Mesendoderm (in vitro differentiated cells): ENCODE measurements at regions not wholly inside any gene's neighbourhood (a gene's known extent, or its start where the extent isn't known, plus 50 kb on each side); places are given as distances from the start of the nearest gene placed in this dataset.

Experiments
- DNase-seq: peaks from one replicate; pipeline ENCODE4 v3.0.0; 2013
- H2AK5ac ChIP-seq: 2 replicates; pipeline ENCODE4 v1.6.1; 2013; ENCODE audit warnings: low read length, inconsistent platforms
- H2BK120ac ChIP-seq: 2 replicates; pipeline ENCODE4 v1.6.1; 2013; ENCODE audit warnings: low read depth, mild to moderate bottlenecking, low read length, moderate library complexity, mixed read lengths
- H2BK15ac ChIP-seq: replicated peaks from 2 replicates; pipeline ENCODE4 v1.6.1; 2013; ENCODE audit warnings: low read depth, mild to moderate bottlenecking, moderate library complexity
- H2BK5ac ChIP-seq: 2 replicates; pipeline ENCODE4 v1.6.1; 2013; ENCODE audit warnings: low read length, inconsistent platforms
- H3K18ac ChIP-seq: 2 replicates; pipeline ENCODE4 v1.6.1; 2013; ENCODE audit warnings: mild to moderate bottlenecking, low read length, mixed read lengths
- H3K23ac ChIP-seq: one replicate; pipeline ENCODE4 v1.6.1; 2013; ENCODE audit warnings: low read length
- H3K27ac ChIP-seq: 2 replicates; pipeline ENCODE4 v1.5.1; 2013; ENCODE audit warnings: low read depth, mild to moderate bottlenecking, inconsistent platforms, low read length, moderate library complexity
- H3K27me3 ChIP-seq: 2 replicates; pipeline ENCODE4 v1.6.1; 2013; ENCODE audit warnings: low read length, control low read depth, mild to moderate bottlenecking, inconsistent platforms; ENCODE audit not compliant: insufficient read depth, poor library complexity
- H3K36me3 ChIP-seq: 2 replicates; pipeline ENCODE4 v1.6.1; 2013; ENCODE audit warnings: low read length, inconsistent platforms; ENCODE audit not compliant: control insufficient read depth, insufficient read depth
- H3K4ac ChIP-seq: one replicate; pipeline ENCODE4 v1.6.1; 2013; ENCODE audit warnings: low read depth, mild to moderate bottlenecking, low read length, moderate library complexity
- H3K4me1 ChIP-seq: 2 replicates; pipeline ENCODE4 v1.6.1; 2013; ENCODE audit warnings: low read depth, low read length, inconsistent platforms; ENCODE audit not compliant: control insufficient read depth
- H3K4me2 ChIP-seq: 2 replicates; pipeline ENCODE4 v1.6.1; 2013; ENCODE audit warnings: low read length
- H3K4me3 ChIP-seq: 2 replicates; pipeline ENCODE4 v1.5.1; 2013; ENCODE audit warnings: mild to moderate bottlenecking, low read length
- H3K56ac ChIP-seq: one replicate; pipeline ENCODE4 v1.6.1; 2013; ENCODE audit warnings: low read length
- H3K79me1 ChIP-seq: 2 replicates; pipeline ENCODE4 v1.6.1; 2013; ENCODE audit warnings: low read length, inconsistent platforms
- H3K79me2 ChIP-seq: 2 replicates; pipeline ENCODE4 v1.6.1; 2013; ENCODE audit warnings: mild to moderate bottlenecking, low read length; ENCODE audit not compliant: control insufficient read depth, insufficient read depth
- H3K9ac ChIP-seq: 2 replicates; pipeline ENCODE4 v1.6.1; 2013; ENCODE audit warnings: low read length, inconsistent platforms
- H4K5ac ChIP-seq: one replicate; pipeline ENCODE4 v1.6.1; 2013; ENCODE audit warnings: low read length
- H4K8ac ChIP-seq: one replicate; pipeline ENCODE4 v1.6.1; 2013; ENCODE audit warnings: low read depth, mild to moderate bottlenecking, control low read depth, low read length, moderate library complexity
- WGBS: extraction: QIAGEN DNeasy Blood & Tissue Kit; methylation state at CpG from one replicate; pipeline ENCODE4 v1.1.7; 2013; ENCODE audit warnings: low lambda C conversion rate, missing lambda C conversion rate; ENCODE audit not compliant: insufficient coverage; ENCODE audit errors: extremely low coverage; 5-methylcytosine and 5-hydroxymethylcytosine counted together

- Histone ChIP-seq H3K4me2 (no peak overlapping the region), H3K36me3 (no peaks in the 10 kb centered on the region), H2BK5ac (no peak overlapping the region), H3K56ac (no peak overlapping the region), H3K79me2 (no peaks in the 10 kb centered on the region), H3K18ac (no peak overlapping the region), H3K27ac (no peak overlapping the region), H2BK120ac (no peak overlapping the region), H2BK15ac (no peak overlapping the region), H3K27me3 (no peaks in the 10 kb centered on the region), H3K4me3 (no peak overlapping the region), H2AK5ac (no peak overlapping the region), H3K4me1 (no peaks in the 10 kb centered on the region), H3K23ac (no peak overlapping the region), H4K5ac (no peak overlapping the region), H3K4ac (no peak overlapping the region), H3K79me1 (no peaks in the 10 kb centered on the region), H4K8ac (no peak overlapping the region), H3K9ac (no peak overlapping the region)
- WGBS, result no CpG with 5 or more reads among the region's 5 CpGs
- no peak for DNase-seq
Observed at GRCh38 chr20:57801581-57801980, 91.8 kb upstream of the PMEPA1 start.

GRCh38 chr20:57800791-57801430 lies 91.1 kb upstream of the PMEPA1 start:
- H3K4me1 ChIP-seq, result no peaks in the 10 kb centered on the region
- no peak overlapping the region for H3K4me2 ChIP-seq
- H4K5ac ChIP-seq, result no peak overlapping the region
- no peak overlapping the region for H3K4me3 ChIP-seq
- WGBS, result no CpG with 5 or more reads among the region's 17 CpGs
- no peak overlapping the region for H3K23ac ChIP-seq
- H3K79me2 ChIP-seq, result no peaks in the 10 kb centered on the region
- no peak overlapping the region for H3K9ac ChIP-seq
- no peak overlapping the region for H3K18ac ChIP-seq
- H4K8ac ChIP-seq, result no peak overlapping the region
- H2BK15ac ChIP-seq, result no peak overlapping the region
- DNase-seq, result no peak
- no peaks in the 10 kb centered on the region for H3K27me3 ChIP-seq
- no peak overlapping the region for H3K4ac ChIP-seq
- no peak overlapping the region for H3K56ac ChIP-seq
- H3K27ac ChIP-seq, result no peak overlapping the region
- no peak overlapping the region for H2BK120ac ChIP-seq
- H2BK5ac ChIP-seq, result no peak overlapping the region
- no peaks in the 10 kb centered on the region for H3K36me3 ChIP-seq
- H2AK5ac ChIP-seq, result no peak overlapping the region
- no peaks in the 10 kb centered on the region for H3K79me1 ChIP-seq

GRCh38 chr20:57797401-57797800 lies 87.6 kb upstream of the PMEPA1 start:
- H3K27ac ChIP-seq, result no peak overlapping the region
- no peak overlapping the region for H4K8ac ChIP-seq
- H3K56ac ChIP-seq, result no peak overlapping the region
- no peak overlapping the region for H4K5ac ChIP-seq
- no peaks in the 10 kb centered on the region for H3K36me3 ChIP-seq
- H2BK5ac ChIP-seq, result no peak overlapping the region
- no peak overlapping the region for H2BK15ac ChIP-seq
- H3K4me3 ChIP-seq, result no peak overlapping the region
- no CpG with 5 or more reads among the region's 1 CpG for WGBS
- H3K18ac ChIP-seq, result no peak overlapping the region
- no peaks in the 10 kb centered on the region for H3K79me2 ChIP-seq
- H3K4ac ChIP-seq, result no peak overlapping the region
- no peak for DNase-seq
- no peak overlapping the region for H3K23ac ChIP-seq
- H3K27me3 ChIP-seq, result no peaks in the 10 kb centered on the region
- H3K4me1 ChIP-seq, result no peaks in the 10 kb centered on the region
- no peak overlapping the region for H3K9ac ChIP-seq
- no peak overlapping the region for H3K4me2 ChIP-seq
- H2BK120ac ChIP-seq, result no peak overlapping the region
- H2AK5ac ChIP-seq, result no peak overlapping the region
- H3K79me1 ChIP-seq, result no peaks in the 10 kb centered on the region

- no peaks in the 10 kb centered on the region for H3K27me3 ChIP-seq
- no peak overlapping the region for H2BK5ac ChIP-seq
- no peak overlapping the region for H3K27ac ChIP-seq
- H2AK5ac ChIP-seq, result no peak overlapping the region
- H3K79me1 ChIP-seq, result no peaks in the 10 kb centered on the region
- no peaks in the 10 kb centered on the region for H3K79me2 ChIP-seq
- no peaks in the 10 kb centered on the region for H3K36me3 ChIP-seq
- 100% methylated on average over 2 of the region's 8 CpGs for WGBS
- H2BK120ac ChIP-seq, result no peak overlapping the region
- H3K4ac ChIP-seq, result no peak overlapping the region
- no peak overlapping the region for H4K5ac ChIP-seq
- H3K23ac ChIP-seq, result no peak overlapping the region
- H4K8ac ChIP-seq, result no peak overlapping the region
- no peaks in the 10 kb centered on the region for H3K4me1 ChIP-seq
- no peak overlapping the region for H2BK15ac ChIP-seq
- no peak overlapping the region for H3K18ac ChIP-seq
- no peak overlapping the region for H3K9ac ChIP-seq
- H3K56ac ChIP-seq, result no peak overlapping the region
- H3K4me2 ChIP-seq, result no peak overlapping the region
- DNase-seq, result no peak
- H3K4me3 ChIP-seq, result no peak overlapping the region
Observed at GRCh38 chr20:57795977-57796560, 86.3 kb upstream of the PMEPA1 start.

- Histone ChIP-seq H2AK5ac (no peak overlapping the region), H3K79me1 (no peaks in the 10 kb centered on the region), H3K56ac (no peak overlapping the region), H4K8ac (no peak overlapping the region), H3K27ac (no peak overlapping the region), H3K4ac (no peak overlapping the region), H3K27me3 (no peaks in the 10 kb centered on the region), H3K4me1 (no peaks in the 10 kb centered on the region), H3K9ac (no peak overlapping the region), H3K4me2 (no peak overlapping the region), H3K79me2 (no peaks in the 10 kb centered on the region), H3K4me3 (no peak overlapping the region), H3K18ac (no peak overlapping the region), H2BK120ac (no peak overlapping the region), H2BK15ac (no peak overlapping the region), H2BK5ac (no peak overlapping the region), H3K36me3 (no peaks in the 10 kb centered on the region), H3K23ac (no peak overlapping the region), H4K5ac (no peak overlapping the region)
- DNase-seq, result no peak
- WGBS, result no CpG with 5 or more reads among the region's 6 CpGs
Observed at GRCh38 chr20:57795342-57795697, 85.5 kb upstream of the PMEPA1 start.
